ENCODE measurements at regions not wholly inside any gene's neighbourhood (a gene's known extent, or its start where the extent isn't known, plus 50 kb on each side); places are given as distances from the start of the nearest gene placed in this dataset.

DNA sequence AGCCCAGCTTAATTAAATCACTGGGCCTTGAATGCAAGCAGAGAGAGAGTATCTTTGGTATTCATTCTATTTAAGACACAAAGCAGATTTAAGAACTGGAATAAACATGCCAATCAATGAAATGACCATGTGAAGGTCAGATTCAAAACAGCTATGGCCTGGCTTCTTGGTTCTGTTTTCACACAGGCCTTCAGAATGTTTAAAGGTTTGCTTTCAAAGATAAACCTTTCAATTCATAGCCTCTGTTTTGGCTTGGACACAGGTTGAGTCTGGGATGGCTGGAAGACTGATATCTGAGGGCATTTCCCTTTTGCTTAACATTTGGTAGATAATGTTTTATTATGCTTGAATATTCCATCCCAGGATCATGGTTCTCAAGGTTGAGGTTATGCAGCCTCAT is 244.4 kb upstream of the KBTBD8 start:
- FAIRE-seq: no peak

DNA sequence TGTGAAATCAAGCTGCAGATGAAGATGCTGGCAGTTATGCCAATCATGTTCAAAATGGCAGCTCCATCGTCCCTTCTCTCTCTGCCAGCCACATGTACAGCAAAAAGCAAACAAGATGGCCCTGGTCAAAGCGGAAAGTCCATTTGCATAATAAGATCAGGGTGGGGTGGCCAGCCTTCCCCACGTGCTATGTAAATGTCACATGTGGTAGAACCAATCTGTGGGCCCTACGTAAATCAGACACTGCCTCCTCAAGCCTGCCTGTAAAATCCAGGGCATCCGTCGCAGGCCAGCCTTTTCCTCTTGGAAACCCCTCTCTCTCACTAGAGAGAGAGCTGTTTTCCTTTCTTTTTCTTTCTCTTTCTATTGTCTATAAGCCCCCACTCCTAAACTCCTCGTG is 243.5 kb upstream of the KBTBD8 start:
- no peak for FAIRE-seq

DNA sequence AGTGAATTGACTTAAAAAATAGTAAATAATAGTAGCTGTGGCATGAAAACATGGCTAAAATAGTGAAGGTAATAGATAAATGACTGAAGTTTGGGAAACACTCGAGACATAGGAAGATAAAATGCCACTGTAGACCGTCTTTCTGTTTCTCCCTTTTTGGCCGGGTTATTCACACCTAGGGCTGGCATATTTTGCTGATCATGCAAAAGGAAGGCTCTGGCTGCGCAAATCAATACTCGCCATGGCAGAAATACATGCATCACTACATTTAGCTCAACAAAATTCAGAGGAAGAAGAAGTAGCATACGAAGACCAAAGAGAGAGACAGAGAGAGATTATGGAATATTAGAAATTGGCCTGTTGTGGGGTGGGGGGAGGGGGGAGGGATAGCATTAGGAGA is 242.2 kb upstream of the KBTBD8 start:
- FAIRE-seq: no peak

DNA sequence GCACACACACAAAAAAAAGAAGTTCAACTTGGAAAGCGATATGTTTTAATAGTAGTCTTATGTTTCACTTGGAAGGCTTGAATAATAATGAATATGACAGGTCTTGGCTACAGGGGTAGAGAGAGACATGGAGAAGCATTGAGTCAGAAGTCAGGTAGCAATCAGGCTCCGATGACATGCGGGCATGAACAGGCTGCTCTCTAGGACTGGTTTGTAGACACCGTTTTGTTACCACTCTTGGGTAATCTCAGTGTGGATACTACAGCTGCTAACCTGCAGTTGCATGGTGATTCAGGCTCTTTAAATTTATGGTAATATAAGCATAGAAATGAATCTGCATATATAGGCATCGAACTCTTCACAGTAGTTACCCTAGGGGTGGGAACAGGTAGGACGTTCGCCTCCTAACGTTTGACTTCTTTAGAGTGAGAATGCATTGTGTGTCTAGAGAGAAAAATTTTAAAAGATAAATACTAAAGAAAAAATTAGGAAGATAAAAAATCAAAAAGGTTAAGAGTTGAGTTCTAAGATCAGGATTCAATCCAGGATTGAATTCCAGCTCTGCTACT is 241.6 kb upstream of the KBTBD8 start:
- FAIRE-seq: no peak

DNA sequence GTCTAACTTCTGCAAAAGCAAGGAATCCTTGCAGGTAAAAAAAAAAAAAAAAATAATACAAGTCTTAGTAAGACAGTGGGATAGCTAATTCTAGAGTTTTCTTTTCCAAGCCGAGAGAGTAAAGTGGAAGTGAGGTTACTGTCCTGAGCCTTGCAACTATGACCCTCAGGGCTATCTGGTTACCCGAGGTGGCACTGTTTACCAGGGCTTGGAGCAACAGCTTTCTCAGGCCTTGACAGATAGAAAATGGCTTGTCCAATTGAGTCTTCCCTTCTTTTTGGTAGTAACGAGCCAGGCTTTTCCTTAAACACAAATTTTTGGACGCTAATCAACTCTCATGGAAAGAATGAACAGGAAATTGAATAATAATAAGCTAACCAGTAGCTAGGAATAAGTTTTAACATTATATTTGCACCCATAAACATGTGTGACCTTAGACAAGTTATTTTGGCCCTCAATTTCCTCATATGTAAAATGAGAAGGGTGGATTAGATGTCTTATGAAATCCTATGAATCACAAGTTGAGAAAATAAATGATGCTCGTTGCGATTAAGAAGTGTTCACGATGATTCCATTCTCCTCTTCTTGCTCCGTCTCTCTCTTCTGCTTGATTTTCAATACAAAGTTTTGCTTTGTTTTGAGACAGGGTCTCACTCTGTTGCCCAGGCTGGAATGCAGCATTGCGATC is 236.9 kb upstream of the KBTBD8 start:
- no peak for FAIRE-seq

- no peak for FAIRE-seq
Measured at GRCh38 chr3:66762916-66763693, 235.0 kb upstream of the KBTBD8 start.

DNA sequence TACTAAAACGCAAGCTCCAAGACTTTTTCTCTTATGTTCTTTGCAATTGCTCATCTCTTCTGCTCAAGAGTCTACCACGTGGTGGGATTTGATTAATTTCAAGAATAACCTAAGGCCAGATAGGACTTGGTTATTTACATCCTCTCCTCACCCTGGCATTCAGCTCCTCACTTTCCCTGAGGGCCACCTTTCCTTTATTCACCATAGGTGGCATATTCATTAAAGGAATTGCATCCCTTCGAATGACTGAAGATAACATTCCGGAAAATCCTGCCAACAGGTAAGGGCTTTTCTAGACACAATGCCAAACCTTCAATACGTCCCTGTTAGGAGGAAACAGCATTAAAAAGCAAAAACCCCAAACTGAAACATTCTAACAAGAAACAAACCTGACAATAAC is 220.0 kb upstream of the KBTBD8 start:
- FAIRE-seq: no peak

DNA sequence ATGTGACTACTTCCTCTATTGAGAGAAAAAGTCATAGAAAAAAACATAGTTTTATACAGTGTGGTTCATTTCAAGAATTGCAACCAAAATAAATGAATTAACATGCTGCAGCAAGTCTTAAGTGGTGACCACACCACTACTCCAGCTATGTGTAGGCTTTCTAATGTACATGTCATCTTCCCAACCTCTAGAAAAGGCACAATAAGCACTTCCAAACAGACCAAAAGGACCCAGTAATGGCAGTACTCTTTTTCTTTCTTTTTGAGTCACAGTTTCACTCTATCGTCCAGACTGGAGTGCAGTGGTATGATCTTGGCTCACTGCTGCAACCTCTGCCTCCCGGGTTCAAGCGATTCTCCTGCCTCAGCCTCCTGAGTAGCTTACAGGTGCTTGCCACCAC is 219.3 kb upstream of the KBTBD8 start:
- FAIRE-seq: no peak

DNA sequence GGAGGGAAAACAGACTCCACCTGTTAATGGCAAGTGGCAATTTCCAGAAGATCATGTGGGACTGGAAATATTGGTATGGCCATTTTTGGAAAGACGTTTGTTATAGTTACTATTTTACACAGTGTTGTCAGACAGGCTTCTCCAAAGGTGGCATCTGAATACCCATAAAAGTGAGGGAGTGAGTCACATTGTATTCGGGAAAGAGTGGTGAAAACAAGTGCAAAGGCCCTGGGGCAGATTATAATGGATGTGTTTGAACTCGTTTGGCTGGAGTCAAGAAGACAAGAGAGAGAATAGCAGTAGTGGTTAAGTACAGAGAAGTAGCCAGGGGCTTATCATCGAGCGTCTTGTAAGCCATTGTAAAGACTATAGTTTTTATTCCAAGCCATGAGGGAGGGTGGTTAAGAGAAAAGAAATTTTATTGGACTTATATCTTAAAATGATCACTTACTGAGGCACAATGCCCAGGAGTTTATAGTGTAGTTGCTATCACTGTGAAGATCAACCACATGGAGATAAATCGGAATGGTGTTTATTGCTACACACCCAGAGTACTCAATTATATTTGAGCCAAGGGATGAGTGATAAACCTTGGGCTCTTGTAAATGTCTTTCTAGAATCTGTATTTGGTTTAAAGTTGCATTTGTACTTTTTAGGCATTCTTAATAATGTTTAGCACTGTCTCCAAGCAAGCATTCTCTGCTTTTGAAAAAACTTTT is 212.8 kb upstream of the KBTBD8 start:
- FAIRE-seq: no peak

- FAIRE-seq: no peak
Measured at GRCh38 chr3:66789580-66790237, 208.4 kb upstream of the KBTBD8 start.

- no peak for FAIRE-seq
Measured at GRCh38 chr3:66792086-66792485, 206.0 kb upstream of the KBTBD8 start.

DNA sequence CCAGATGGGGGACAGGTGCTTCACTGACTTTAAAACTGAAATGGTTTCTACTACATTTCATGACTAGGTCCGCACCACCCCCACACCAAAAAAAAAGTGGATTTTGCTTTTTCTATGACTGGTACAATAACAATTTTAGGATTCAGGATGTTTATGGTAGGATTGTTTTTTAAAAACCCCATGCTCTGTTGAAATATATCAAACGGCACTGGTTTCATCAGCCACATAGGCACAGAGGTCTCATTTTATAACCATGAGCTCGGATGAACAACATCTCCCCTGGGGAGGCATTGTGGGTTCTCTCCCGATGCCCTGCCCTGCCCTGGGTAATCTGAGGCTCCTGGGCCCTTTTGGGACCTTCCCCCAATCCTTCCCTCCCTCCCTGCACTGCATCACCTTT is 202.7 kb upstream of the KBTBD8 start:
- FAIRE-seq: no peak

- no peak for FAIRE-seq
Measured at GRCh38 chr3:66796343-66796742, 201.8 kb upstream of the KBTBD8 start.

- FAIRE-seq: no peak
Measured at GRCh38 chr3:66797889-66798560, 200.1 kb upstream of the KBTBD8 start.

DNA sequence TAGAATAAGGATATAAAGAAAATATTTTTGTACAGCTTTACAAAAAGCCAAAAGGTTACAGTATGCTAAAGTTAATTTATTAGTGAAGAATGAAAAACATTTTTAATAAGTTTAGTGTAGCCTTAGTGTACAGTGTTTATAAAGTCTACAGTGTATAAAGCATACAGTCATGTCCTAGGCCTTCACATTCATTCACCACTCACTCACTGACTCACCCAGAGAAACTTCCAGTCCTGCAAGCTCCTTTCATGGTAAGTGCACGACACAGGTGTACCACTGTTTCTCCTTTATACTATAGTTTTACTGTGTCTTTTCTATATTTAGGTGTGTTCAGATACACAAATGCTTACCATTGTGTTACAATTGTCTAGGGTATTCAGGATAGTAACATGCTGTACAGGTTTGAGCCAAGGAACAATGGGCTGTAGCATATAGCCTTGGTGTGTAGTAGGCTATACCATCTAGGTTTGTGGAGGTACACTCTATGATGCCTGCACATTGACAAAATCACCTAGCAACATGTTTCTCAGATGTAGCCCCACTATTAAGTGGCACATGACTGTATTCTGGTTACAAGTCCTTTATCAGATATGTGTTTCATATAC is 197.1 kb upstream of the KBTBD8 start:
- FAIRE-seq: no peak

GRCh38 chr3:66803206-66803605 is 194.9 kb upstream of the KBTBD8 start:
- FAIRE-seq: no peak

DNA sequence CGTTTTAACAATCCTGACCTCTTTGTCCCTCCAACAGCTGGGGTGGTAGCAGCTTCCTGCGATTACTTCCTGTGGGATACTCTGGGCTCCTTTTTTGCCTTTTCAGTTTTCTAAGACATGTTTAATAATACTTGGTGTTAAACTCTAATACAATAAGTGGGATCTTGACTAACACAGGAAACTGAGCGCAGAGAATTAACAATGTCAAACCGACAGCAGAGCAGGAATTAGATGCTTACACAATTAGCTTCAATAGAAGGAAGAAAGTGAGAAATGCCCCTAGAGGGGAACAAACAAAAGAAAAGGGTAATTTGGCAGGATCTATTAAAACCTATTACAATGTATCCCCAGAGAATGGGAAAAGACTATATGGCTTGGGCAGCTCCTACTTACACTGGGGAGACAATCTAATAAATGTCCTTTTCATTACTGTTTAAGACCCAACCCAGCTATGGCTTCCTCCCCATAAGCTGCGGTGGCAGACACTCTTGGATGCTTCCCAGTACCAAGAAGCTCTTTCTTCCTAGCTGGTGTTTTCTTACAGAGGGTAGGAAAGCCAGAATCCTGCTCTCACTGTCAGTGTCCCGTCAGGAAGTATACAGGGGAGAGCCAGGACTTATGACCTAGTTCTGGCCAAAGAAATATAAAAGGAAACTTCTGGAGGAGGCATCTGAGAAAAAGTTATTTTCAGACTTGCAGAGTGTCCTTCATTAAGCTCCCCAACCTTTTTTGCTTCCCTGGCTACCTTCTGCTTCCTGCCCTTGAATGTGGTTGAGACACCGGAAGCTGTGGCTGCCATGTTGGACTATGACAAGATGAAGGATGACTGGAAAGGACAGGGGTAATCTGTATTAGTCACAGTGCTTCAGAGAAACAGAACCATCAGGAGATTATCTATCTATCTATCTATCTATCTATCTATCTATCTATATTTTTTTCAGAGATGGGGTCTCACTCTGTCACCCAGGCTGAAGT is 194.1 kb upstream of the KBTBD8 start:
- FAIRE-seq: no peak

DNA sequence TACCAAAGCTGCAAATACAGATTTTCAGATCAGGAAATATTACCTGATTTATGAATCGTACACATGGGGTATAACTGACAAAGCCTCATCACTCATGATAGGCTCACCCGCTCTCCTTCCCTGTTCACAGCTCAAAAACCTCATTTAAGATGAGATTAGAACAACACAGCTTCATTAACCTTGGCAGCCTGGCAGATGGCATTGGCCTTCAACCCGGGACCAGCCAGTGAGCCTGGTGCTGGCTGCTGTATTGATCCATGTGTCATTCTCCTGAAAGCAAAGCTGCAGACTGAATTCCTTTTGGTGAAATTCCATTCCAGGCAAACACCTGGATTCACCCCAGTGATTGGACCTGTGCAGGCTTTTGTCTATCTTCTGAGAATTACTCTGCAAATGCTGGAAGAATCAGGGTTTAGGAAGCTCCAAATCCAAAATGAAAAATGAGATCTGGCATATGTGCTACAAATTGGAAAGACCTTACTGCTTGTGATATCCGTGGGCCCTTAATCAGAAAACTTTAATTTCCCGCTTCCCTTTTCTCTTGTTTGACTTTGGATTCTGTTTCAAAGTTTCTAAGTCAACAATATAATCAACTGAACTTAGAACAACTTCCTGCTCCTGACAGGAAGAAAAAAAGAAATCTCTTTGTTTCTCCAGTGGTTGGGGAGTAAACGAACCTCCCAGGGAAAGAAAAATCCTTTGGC is 189.1 kb upstream of the KBTBD8 start:
- FAIRE-seq: no peak

DNA sequence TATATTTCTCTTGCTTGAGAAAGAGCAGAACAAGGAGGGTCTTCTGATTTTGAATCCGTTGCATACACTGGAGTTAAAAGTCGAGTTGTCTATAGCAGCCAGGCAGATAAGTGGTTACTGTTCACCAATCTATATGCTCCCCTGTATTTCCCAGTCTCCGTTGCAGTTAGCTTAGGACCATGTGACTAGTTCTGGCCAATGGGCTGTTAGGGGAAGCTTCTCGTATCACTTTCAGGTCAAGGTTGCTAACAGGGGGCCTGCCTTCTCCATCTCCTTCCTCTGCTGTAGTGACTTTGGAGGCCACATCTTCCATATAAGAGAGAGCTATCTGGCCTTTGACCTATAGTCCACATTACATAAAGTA is 188.5 kb upstream of the KBTBD8 start:
- FAIRE-seq: no peak

DNA sequence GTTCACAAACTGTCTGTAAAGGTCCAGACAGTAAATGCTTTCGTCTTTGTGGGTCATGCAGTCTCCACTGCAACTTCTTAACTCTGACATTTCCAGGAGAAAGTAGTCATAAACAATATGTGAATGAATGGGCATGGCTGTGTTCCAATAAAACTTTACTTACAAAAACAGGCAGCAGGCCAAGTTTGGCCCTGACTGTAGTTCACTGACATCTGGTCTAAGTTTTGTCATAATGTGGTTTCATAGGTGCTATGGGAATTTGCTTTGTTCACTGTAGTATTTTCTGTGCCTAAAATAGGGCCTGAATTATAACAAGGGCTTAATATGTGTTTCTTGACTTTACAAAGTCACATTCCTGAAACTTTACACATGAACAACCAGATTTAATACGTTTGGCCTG is 186.0 kb upstream of the KBTBD8 start:
- no peak for FAIRE-seq
